ENCODE measurements at regions not wholly inside any gene's neighbourhood (a gene's known extent, or its start where the extent isn't known, plus 50 kb on each side); places are given as distances from the start of the nearest gene placed in this dataset.

DNA sequence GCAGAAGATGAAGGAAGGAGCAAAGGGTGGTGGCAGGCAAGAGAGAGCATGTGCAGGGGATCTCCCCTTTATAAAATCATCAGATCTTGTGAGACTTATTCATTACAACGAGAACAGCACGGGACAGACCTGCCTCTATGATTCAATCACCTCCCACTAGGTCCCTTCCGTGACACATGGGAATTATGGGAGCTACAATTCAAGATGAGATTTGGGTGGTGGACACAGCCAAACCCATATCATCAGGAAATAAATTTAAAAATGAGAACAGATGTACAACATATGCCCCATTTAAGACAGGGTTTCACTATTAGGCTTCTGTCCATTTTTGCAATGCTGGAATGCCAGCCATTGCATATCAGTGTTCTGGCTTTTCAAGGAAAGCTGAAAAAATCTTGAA, 346.7 kb upstream of the SLIT2 start:
- TF ChIP-seq, protein P1, sequence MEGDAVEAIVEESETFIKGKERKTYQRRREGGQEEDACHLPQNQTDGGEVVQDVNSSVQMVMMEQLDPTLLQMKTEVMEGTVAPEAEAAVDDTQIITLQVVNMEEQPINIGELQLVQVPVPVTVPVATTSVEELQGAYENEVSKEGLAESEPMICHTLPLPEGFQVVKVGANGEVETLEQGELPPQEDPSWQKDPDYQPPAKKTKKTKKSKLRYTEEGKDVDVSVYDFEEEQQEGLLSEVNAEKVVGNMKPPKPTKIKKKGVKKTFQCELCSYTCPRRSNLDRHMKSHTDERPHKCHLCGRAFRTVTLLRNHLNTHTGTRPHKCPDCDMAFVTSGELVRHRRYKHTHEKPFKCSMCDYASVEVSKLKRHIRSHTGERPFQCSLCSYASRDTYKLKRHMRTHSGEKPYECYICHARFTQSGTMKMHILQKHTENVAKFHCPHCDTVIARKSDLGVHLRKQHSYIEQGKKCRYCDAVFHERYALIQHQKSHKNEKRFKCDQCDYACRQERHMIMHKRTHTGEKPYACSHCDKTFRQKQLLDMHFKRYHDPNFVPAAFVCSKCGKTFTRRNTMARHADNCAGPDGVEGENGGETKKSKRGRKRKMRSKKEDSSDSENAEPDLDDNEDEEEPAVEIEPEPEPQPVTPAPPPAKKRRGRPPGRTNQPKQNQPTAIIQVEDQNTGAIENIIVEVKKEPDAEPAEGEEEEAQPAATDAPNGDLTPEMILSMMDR (conservative IDR thresholded peaks at IDR 0.05; ENCODE audit: low read depth, low read length), result no peak
- no peak overlapping the region for H3K4me3 ChIP-seq (ENCODE audit: low read depth, low read length)
- DNase-seq (ENCODE audit: low read depth), result no peak

DNA sequence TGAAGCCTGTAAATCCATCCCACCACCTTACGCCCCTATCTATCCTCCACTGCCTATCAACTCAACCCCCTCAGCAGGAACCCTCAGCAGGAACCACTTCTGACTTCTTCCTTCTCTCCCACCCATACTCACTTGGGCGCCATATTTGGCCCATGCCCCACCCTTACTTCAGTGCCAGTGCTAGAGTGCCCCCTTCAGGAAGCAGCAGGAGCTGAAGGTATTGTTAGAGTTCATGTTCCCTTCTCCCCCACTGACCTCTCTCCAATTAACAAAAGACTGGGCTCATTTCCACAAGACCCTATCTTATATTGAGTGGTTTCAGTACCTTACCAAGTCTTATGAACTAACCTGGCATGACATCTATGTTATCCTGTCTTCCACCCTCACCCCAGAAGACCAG, 363.1 kb upstream of the SLIT2 start:
- TF ChIP-seq, protein P1 (conservative IDR thresholded peaks at IDR 0.05; ENCODE audit: low read depth, low read length), result peak; percentile 34
- H3K4me3 ChIP-seq (ENCODE audit: low read depth, low read length), result no peak overlapping the region
- DNase-seq (ENCODE audit: low read depth), result no peak

DNA sequence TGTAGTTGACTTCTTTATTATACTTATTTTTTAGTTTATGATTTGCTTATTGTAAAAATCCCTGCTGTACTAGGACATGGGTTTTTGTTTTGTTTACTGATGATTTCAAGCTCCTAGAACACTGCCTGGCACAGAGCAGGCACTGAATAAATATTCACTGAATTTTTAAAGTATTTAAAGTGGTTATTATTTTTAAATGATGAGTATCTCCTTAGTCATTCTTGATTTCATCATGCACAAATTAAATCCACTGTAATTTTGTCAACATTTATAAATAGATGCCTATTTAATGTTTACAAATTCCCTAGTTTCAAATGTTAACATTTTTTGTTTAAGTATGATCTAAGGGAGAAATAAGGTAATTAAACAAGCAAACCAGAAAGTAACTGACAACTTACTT, 367.9 kb upstream of the SLIT2 start:
- no peak overlapping the region for H3K4me3 ChIP-seq (ENCODE audit: low read depth, low read length)
- TF ChIP-seq, protein P1 (conservative IDR thresholded peaks at IDR 0.05; ENCODE audit: low read depth, low read length), result no peak
- DNase-seq (ENCODE audit: low read depth), result no peak

DNA sequence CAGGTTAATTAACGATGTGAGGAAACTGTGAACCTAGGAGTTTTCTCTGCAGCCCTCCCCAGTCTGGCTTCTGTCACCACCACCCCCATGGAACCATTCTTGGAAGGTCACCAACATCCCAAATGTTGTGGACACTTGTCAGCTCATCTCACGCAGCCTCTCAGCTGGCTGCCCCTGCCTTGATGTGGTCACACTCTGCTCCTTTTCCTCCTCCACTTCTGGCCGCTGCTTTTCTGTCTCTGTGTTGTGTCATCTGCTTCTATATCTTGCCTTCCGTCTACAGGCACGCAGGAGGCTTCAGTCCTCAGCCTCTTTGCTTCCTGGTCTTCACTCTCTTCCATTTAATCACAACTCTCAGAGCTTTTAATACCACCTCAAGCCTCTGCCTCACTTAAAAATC, 371.5 kb upstream of the SLIT2 start:
- TF ChIP-seq, protein P1 (conservative IDR thresholded peaks at IDR 0.05; ENCODE audit: low read depth, low read length), result no peak
- DNase-seq (ENCODE audit: low read depth), result no peak
- no peak overlapping the region for H3K4me3 ChIP-seq (ENCODE audit: low read depth, low read length)

DNA sequence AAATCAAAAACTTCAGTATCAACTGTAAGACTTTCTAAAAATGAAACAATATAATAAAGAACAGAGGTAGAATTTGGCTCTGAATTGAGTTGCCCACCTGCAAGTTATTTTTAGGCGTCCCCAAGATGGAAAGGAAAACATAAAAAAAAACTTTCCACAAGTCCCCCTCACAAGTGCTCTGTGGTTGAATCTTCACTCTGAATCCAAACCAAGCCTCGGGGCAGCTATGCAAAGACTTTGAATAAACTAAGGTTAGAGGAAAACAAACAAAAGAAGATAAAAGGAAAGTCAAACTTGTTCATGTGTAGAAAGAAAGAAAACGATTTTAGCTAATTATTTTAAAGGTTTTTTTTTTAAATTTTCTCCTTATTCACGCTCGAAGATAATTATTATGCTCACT, 372.4 kb upstream of the SLIT2 start:
- TF ChIP-seq, protein P1 (conservative IDR thresholded peaks at IDR 0.05; ENCODE audit: low read depth, low read length), result no peak
- DNase-seq (ENCODE audit: low read depth), result no peak

DNA sequence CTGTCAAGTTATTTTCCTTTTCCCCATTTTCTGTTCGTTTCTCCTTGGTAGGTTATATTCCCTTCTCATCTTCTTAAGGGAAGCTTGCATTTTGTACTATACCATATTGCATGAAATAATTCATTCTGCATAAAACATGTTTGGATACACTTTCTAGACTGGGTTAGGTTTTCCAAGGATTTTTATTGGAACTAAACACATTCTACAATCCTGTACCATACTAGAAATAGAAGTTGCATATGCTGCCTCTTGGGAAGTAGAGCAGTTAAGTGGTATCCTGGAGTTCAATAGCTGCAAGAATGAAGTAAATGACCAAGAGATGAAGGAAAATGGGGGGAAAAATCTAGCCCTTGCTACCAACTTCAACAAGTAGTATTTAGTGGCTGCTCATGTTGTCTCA, 393.7 kb upstream of the SLIT2 start:
- no peak for DNase-seq (ENCODE audit: low read depth)
- no peak overlapping the region for H3K4me3 ChIP-seq (ENCODE audit: low read depth, low read length)
- TF ChIP-seq, protein P1 (conservative IDR thresholded peaks at IDR 0.05; ENCODE audit: low read depth, low read length), result no peak

More for the DNA sequence above, 372.4 kb upstream of the SLIT2 start:
- H3K4me3 ChIP-seq (ENCODE audit: low read depth, low read length), result no peak overlapping the region

DNA sequence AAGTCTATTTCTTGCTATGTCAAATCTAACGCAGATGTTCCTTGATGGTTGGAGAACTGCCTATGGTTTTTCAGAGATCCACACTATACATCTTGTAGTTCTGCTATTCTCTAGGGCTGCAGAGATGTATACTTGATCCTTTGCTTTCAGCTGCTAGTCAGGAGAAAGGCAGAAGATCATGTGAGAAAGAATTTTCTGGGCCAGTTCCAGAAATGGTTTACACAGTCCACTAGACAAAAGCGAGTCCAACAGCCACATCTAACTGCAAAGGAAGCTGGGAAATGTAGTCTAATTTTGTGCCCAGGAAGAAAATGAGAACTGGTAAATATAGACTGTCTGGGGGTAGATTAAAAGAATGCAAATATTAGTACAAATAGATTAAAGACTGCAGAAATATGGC, 394.3 kb upstream of the SLIT2 start:
- TF ChIP-seq, protein P1 (conservative IDR thresholded peaks at IDR 0.05; ENCODE audit: low read depth, low read length), result no peak
- no peak for DNase-seq (ENCODE audit: low read depth)
- no peak overlapping the region for H3K4me3 ChIP-seq (ENCODE audit: low read depth, low read length)
